IMR-90 (cell line): ENCODE measurements at regions not wholly inside any gene's neighbourhood (a gene's known extent, or its start where the extent isn't known, plus 50 kb on each side); places are given as distances from the start of the nearest gene placed in this dataset.

ENCODE experiments used
- BHLHE40 ChIP-seq: fragments of 150-350 bp; IDR thresholded peaks from 2 replicates; pipeline ENCODE4 v1.6.1; 2016; ENCODE audit warnings: mild to moderate bottlenecking, low read depth, low read length
- CEBPB ChIP-seq: IDR thresholded peaks from 2 replicates; pipeline ENCODE4 v1.6.1; 2012; ENCODE audit warnings: low read depth, low read length, improper control_type of control experiment
- CHD1 ChIP-seq: IDR thresholded peaks from 2 replicates; pipeline ENCODE4 v1.6.1; 2012; ENCODE audit warnings: low read depth, low read length, improper control_type of control experiment
- CTCF ChIP-seq: conservative IDR thresholded peaks from 2 replicates; pipeline ENCODE4 v1.5.1; 2012; ENCODE audit warnings: mild to moderate bottlenecking, low read depth, low read length, improper control_type of control experiment
- FOS ChIP-seq: fragments of 150-350 bp; IDR thresholded peaks from 2 replicates; pipeline ENCODE4 v1.6.1; 2016; ENCODE audit warnings: low read depth, low read length
- MXI1 ChIP-seq: IDR thresholded peaks from 2 replicates; pipeline ENCODE4 v1.6.1; 2012; ENCODE audit warnings: low read depth, mild to moderate bottlenecking, low read length, moderate library complexity, borderline replicate concordance
- NFE2L2 ChIP-seq: fragments of 150-350 bp; IDR thresholded peaks from 2 replicates; pipeline ENCODE4 v1.6.1; 2016; ENCODE audit warnings: low read depth, mild to moderate bottlenecking, low read length
- POLR2A ChIP-seq: IDR thresholded peaks from 2 replicates; pipeline ENCODE4 v1.6.1; 2012; ENCODE audit warnings: mild to moderate bottlenecking, low read depth, low read length
- RAD21 ChIP-seq: IDR thresholded peaks from 2 replicates; pipeline ENCODE4 v1.6.1; 2012; ENCODE audit warnings: low read length, improper control_type of control experiment
- RCOR1 ChIP-seq: IDR thresholded peaks from 2 replicates; pipeline ENCODE4 v1.6.1; 2012; ENCODE audit warnings: mild to moderate bottlenecking, low read length, improper control_type of control experiment; ENCODE audit not compliant: insufficient replicate concordance
- RFX5 ChIP-seq: IDR thresholded peaks from 2 replicates; pipeline ENCODE4 v1.8.0; 2012; ENCODE audit warnings: low read depth, mild to moderate bottlenecking, low read length, moderate library complexity
- SMC3 ChIP-seq: fragments of 150-350 bp; IDR thresholded peaks from 2 replicates; pipeline ENCODE4 v1.6.1; 2016; ENCODE audit warnings: low read depth, mild to moderate bottlenecking, antibody characterized with exemption, low read length, moderate library complexity
- TF ChIP-seq, protein P1 (sequence below): fragments of 150-350 bp; IDR thresholded peaks from 2 replicates; pipeline ENCODE4 v1.6.1; 2016; ENCODE audit warnings: low read depth, mild to moderate bottlenecking, low read length, moderate library complexity, borderline replicate concordance
- TF ChIP-seq, protein P2 (sequence below): fragments of 150-350 bp; IDR thresholded peaks from 2 replicates; pipeline ENCODE4 v1.6.1; 2017; ENCODE audit warnings: mild to moderate bottlenecking, antibody characterized with exemption, low read length, low read depth

DNA sequence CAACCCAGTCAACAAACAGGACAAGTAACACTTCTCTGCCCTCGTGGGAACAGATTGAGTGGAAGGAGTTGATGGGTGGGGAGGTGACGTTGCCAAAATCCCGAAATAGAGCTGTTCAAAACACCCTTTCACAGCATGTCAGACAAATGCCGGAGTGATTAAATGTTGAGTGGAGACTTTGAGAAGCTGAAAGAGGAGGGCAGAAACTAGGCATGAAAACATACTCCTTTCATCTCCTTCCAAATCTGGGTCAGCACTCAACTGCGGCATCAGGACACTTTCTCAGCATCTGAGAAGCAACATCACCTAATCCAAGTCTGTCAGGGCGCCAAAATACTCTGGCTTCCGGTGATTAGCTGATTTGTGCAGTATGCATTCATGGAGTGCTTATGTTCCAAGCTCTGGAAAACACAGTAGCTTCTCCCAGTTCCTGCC lies 51.5 kb upstream of the MRI1 start:
- TF ChIP-seq CTCF (no peak), POLR2A (no peak), RFX5 (no peak), CHD1 (no peak), SMC3 (no peak), RAD21 (no peak), CEBPB (no peak), FOS (no peak), BHLHE40 (no peak), NFE2L2 (no peak), MXI1 (no peak), RCOR1 (no peak)
- TF ChIP-seq, protein P1, sequence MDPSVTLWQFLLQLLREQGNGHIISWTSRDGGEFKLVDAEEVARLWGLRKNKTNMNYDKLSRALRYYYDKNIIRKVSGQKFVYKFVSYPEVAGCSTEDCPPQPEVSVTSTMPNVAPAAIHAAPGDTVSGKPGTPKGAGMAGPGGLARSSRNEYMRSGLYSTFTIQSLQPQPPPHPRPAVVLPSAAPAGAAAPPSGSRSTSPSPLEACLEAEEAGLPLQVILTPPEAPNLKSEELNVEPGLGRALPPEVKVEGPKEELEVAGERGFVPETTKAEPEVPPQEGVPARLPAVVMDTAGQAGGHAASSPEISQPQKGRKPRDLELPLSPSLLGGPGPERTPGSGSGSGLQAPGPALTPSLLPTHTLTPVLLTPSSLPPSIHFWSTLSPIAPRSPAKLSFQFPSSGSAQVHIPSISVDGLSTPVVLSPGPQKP: no peak
- TF ChIP-seq, protein P2, sequence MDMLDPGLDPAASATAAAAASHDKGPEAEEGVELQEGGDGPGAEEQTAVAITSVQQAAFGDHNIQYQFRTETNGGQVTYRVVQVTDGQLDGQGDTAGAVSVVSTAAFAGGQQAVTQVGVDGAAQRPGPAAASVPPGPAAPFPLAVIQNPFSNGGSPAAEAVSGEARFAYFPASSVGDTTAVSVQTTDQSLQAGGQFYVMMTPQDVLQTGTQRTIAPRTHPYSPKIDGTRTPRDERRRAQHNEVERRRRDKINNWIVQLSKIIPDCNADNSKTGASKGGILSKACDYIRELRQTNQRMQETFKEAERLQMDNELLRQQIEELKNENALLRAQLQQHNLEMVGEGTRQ: no peak
